IgD-negative memory B cell (primary cell): ENCODE measurements at regions not wholly inside any gene's neighbourhood (a gene's known extent, or its start where the extent isn't known, plus 50 kb on each side); places are given as distances from the start of the nearest gene placed in this dataset.

Source experiments
- H3K27ac Mint-ChIP-seq, 3 donors: one replicate each; pipeline ENCODE4 v1.8.0; 2020 to 2022; ENCODE audit warnings: mild to moderate bottlenecking in 3 of 3, mixed read lengths in 3 of 3, moderate library complexity in 1 of 3
- H3K27me3 Mint-ChIP-seq: one replicate; pipeline ENCODE4 v1.8.0; 2021; ENCODE audit warnings: mixed read lengths
- H3K36me3 Mint-ChIP-seq: one replicate; pipeline ENCODE4 v1.8.0; 2020; ENCODE audit warnings: mild to moderate bottlenecking, mixed read lengths
- H3K4me1 Mint-ChIP-seq, 3 donors: one replicate each; pipeline ENCODE4 v1.8.0; 2020 to 2022; ENCODE audit warnings: mixed read lengths in 3 of 3, mild to moderate bottlenecking in 1 of 3
- H3K4me3 Mint-ChIP-seq, 4 donors: one replicate each; pipeline ENCODE4 v1.8.0; 2020 to 2022; ENCODE audit warnings: mild to moderate bottlenecking in 4 of 4, mixed read lengths in 4 of 4, moderate library complexity in 3 of 4
- H3K9me3 Mint-ChIP-seq, 3 donors: one replicate each; pipeline ENCODE4 v1.8.0; 2020 to 2021; ENCODE audit warnings: mixed read lengths in 3 of 3, mild to moderate bottlenecking in 1 of 3

DNA sequence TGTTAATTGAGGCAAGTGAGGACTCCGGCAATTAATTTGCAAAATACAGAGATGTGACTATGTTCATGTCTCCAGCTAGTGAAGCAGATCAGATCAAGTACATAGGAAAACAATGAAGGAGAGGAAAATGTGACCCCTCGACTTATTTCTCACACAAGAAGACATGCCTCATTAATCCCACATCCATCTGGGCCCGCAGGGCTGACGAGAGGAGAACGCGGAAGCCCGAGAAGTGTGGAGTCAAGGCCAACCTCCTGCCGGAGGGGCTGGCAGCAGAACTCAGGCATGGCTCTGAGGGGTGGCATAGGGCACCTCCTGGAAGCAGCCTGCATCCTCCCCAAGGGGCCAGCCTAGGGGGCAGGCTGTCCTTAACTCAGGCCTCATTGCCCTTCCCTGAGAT, 54.4 kb downstream of the ZNF503 start:
- H3K27me3 Mint-ChIP-seq, result peaks cover 2% of the 10 kb centered on the region
- no peaks in the 10 kb centered on the region for H3K4me1 Mint-ChIP-seq
- H3K36me3 Mint-ChIP-seq, result no peaks in the 10 kb centered on the region
- H3K9me3 Mint-ChIP-seq, result peaks cover 0 to 6% (median 0%) of the 10 kb centered on the region in 3 donors
- H3K27ac Mint-ChIP-seq, result no peak overlapping the region
- H3K4me3 Mint-ChIP-seq, result no peak overlapping the region

DNA sequence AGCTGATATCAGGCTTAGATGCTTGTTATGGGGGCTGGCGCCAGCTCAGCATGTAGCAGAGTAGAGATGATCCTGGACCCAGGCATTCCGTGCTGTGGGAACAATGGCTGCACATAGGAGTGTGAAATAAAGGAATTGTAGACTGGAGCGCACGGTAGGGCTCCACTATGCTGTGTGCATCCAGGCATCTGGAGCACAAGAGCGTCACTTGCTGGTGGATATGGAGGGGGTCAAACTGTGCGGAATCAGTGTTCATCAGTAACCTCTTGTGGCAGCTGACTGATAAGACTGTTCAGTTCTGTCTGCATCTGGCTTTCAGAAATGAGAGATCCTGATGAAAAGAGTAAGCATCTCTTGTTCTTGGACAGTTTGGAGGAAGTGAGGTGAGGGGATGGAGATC, 55.8 kb downstream of the ZNF503 start:
- no peaks in the 10 kb centered on the region for H3K4me1 Mint-ChIP-seq
- H3K27me3 Mint-ChIP-seq, result peaks cover 2% of the 10 kb centered on the region
- H3K4me3 Mint-ChIP-seq, result no peak overlapping the region
- no peak overlapping the region for H3K27ac Mint-ChIP-seq
- peaks cover 0 to 6% (median 0%) of the 10 kb centered on the region in 3 donors for H3K9me3 Mint-ChIP-seq
- H3K36me3 Mint-ChIP-seq, result no peaks in the 10 kb centered on the region

DNA sequence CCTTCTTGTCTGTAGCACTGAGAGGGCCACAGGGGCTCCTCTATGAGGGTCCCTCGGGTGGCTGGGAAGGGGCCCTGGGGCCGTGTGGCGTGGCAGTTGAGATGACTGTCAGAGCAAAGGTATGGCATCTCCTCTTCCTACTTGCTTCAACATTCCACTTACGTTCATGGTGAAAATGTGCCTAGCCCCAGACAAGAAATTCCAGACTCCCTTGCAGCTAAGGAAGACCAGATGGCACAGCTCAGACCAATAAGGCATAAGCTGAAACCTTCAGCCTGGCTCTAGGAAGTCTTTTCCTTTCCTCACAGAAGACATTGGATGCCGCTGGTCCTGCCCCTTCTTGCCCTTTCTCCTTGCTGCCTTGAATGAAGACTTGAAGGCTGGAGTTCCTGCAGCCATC, 57.4 kb downstream of the ZNF503 start:
- Mint-ChIP-seq H3K36me3 (no peaks in the 10 kb centered on the region), H3K9me3 (peaks cover 0 to 6% (median 1%) of the 10 kb centered on the region in 3 donors), H3K27ac (no peak overlapping the region), H3K4me1 (no peaks in the 10 kb centered on the region), H3K27me3 (peaks cover 5% of the 10 kb centered on the region), H3K4me3 (no peak overlapping the region)

DNA sequence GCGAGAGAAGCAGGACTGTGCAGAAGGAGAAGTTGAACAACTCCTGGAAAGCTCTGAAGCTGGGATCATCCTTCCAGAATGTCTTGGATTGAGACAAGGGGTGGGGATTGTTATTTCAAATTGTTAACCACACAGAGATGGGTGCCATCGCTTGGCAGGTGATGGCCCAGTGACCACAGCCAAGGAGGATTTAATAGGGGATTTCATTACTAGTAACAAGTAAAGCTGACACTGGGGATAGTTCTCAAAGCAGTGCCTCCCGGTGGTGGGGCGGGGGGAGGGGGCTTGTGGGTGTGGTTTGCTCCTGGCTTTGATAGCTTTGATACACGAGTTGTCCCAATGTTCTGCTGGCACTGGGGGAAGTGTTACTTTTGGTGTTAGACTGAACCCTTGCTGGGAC, 59.2 kb downstream of the ZNF503 start:
- no peaks in the 10 kb centered on the region for H3K4me1 Mint-ChIP-seq
- peaks cover 9% of the 10 kb centered on the region for H3K27me3 Mint-ChIP-seq
- H3K36me3 Mint-ChIP-seq, result no peaks in the 10 kb centered on the region
- peaks cover 0 to 6% (median 1%) of the 10 kb centered on the region in 3 donors for H3K9me3 Mint-ChIP-seq
- H3K4me3 Mint-ChIP-seq, result no peak overlapping the region
- no peak overlapping the region for H3K27ac Mint-ChIP-seq

DNA sequence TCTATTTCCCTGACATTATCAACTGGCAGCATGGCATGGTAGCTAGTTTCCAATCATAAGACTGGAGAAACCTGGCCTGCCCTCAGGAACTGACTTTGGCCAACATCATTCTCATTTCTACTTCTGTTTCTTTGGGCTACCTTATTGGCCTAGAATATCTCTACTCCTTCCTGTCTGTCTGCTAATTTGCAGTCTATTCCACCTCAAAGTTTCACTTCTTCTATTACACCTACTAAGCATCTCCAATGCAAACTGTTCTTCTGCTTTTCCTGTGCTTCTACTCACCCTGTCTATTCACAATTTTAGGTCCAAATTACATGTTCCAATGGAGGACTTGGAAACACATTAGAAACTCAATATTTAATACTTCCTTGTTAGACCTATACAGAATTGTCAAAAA, 65.6 kb downstream of the ZNF503 start:
- H3K4me1 Mint-ChIP-seq, result peaks cover 6 to 12% (median 8%) of the 10 kb centered on the region in 3 donors
- peak overlapping the region in 2 of 4 donors; percentile 39 to 67 for H3K4me3 Mint-ChIP-seq
- H3K27ac Mint-ChIP-seq, result peak overlapping the region in 1 of 3 donors; percentile 88
- peaks cover 5 to 14% (median 9%) of the 10 kb centered on the region in 3 donors for H3K9me3 Mint-ChIP-seq
- peaks cover 5% of the 10 kb centered on the region for H3K36me3 Mint-ChIP-seq
- H3K27me3 Mint-ChIP-seq, result peaks cover 13% of the 10 kb centered on the region

DNA sequence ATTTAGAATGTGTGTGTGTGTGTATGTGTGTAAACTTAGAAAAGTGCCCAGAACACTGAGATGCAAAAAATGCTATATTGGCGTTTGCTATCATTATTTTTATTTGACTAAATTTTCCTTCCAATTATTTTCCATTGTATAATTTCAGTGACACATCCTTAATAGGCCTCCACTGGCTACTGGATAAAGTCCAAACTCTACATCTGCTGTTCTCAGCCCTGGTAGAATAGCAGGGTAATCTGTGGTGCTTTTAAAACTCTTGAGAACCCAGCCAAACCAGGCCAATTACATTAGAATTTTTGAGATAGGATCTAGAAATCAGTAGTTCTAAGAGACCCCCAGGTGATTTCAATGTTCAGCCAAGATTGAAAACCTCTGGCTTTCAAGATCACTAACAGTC, 66.4 kb downstream of the ZNF503 start:
- Mint-ChIP-seq H3K27ac (no peak overlapping the region), H3K27me3 (peaks cover 14% of the 10 kb centered on the region), H3K4me3 (no peak overlapping the region), H3K9me3 (peaks cover 5 to 14% (median 9%) of the 10 kb centered on the region in 3 donors), H3K36me3 (peaks cover 5% of the 10 kb centered on the region), H3K4me1 (peaks cover 6 to 12% (median 8%) of the 10 kb centered on the region in 3 donors)

DNA sequence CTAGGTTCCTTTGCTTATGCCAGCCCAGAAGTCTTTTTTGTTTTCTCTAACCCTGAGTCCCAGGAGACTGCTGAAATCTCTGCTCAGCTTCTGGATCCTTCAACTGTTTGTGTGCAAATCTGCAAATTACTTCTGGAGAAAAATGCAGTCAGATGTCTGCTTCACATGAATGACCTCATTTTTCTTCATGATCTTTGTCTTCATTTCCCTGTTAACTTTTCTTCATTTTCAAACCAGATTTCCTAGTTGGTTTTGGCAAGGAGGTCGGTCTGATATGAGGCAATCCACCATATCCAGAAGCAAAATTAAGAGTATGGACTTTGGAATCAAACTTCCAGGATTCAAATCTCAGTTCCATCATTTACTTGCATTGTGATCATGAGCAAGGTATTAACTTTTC, 66.8 kb downstream of the ZNF503 start:
- Mint-ChIP-seq H3K9me3 (peaks cover 5 to 14% (median 9%) of the 10 kb centered on the region in 3 donors), H3K27ac (no peak overlapping the region), H3K27me3 (peaks cover 18% of the 10 kb centered on the region), H3K4me1 (peaks cover 6 to 12% (median 8%) of the 10 kb centered on the region in 3 donors), H3K36me3 (peaks cover 8% of the 10 kb centered on the region), H3K4me3 (no peak overlapping the region)

DNA sequence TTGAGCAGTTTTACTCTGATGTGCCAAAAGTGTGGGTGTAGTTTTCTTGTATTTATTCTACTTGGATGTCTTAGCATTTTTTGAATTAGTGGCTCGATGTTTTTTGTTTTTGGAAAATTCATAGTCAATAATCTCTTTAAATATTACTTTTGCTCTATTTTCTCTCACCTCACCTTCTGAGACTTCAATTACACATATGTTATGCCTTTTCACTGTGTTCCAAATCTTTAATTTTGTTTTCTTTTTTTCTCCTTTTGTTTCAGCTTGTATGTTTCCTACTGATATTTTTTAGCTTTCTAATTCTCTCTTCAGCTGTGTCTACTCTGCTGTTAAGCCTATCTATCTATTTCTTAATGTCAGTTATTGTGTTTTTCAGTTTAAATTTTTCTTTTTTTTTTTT, 69.5 kb downstream of the ZNF503 start:
- Mint-ChIP-seq H3K9me3 (peaks cover 5 to 12% (median 9%) of the 10 kb centered on the region in 3 donors), H3K4me3 (no peak overlapping the region), H3K27ac (no peak overlapping the region), H3K36me3 (peaks cover 8% of the 10 kb centered on the region), H3K4me1 (peaks cover 6 to 12% (median 8%) of the 10 kb centered on the region in 3 donors), H3K27me3 (peaks cover 13% of the 10 kb centered on the region)

DNA sequence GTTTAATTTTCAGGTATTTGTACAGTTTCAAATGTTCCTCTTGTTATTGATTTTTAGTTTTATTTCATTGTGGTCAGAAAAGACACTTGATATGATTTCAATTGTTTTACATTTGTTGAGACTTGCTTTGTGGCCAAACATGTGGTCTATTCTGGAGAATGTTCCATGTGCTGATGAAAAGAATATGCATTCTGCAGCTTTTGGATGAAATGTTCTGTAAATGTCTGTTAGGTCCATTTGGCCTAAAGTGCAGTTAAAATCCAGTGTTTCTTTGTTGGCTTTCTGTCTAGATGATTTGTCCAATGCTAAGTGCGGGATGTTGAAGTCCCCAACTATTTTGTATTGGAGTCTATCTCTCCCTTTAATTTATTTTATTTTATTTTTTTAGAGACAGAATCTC, 70.5 kb downstream of the ZNF503 start:
- Mint-ChIP-seq H3K4me1 (peaks cover 5 to 8% (median 7%) of the 10 kb centered on the region in 3 donors), H3K27ac (no peak overlapping the region), H3K9me3 (peaks cover 4 to 11% (median 7%) of the 10 kb centered on the region in 3 donors), H3K36me3 (peaks cover 8% of the 10 kb centered on the region), H3K27me3 (peaks cover 13% of the 10 kb centered on the region), H3K4me3 (no peak overlapping the region)

DNA sequence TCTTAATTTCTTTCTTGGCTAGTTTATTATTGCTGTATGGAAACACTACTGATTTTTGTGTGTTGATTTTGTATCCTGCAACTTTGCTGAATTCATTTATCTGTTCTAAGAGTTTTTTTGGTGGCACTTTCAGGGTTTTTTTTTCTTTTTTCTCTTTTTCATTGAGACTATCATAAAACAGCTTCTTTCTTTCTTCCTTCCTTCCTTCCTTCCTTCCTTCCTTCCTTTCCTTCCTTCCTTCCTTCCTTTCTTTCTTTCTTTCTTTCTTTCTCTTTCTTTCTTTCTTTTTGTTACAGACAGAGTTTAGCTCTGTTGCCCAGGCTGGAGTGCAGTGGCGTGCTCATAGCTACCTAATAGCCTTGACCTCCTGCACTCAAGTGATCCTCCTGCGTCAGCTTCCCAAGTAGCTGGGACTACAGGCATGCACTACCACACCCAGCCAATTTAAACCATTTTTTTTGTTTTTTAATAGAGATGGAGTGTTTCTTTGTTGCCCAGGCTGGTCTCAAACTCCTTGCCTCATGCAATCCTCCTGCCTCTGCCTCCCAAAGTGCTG, 72.3 kb downstream of the ZNF503 start:
- H3K4me3 Mint-ChIP-seq, result no peak overlapping the region

DNA sequence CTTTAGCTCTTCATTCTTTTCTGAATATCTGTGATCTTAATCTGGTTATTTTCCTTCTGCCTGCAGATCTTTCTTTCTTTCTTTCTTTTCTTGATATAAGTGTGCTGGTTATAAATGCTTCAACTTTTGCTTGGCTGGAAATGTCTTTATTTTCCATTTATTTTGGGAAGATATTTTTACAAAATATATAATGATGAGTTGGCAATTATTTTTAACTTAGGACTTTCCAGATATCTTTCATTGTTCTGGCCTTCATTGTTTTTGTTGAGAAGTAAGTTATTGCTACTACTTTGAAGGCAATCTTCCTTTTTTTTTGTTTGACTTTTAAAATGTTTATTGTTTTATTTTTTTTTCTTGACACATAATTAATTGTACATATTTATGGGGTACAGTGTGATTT, 75.3 kb downstream of the ZNF503 start:
- H3K4me3 Mint-ChIP-seq, result no peak overlapping the region
- no peak overlapping the region for H3K27ac Mint-ChIP-seq
- peaks cover 3% of the 10 kb centered on the region for H3K36me3 Mint-ChIP-seq
- H3K9me3 Mint-ChIP-seq, result peaks cover 2 to 10% (median 3%) of the 10 kb centered on the region in 3 donors
- peaks cover 9% of the 10 kb centered on the region for H3K27me3 Mint-ChIP-seq
- H3K4me1 Mint-ChIP-seq, result no peaks in the 10 kb centered on the region

More for the DNA sequence above, 72.3 kb downstream of the ZNF503 start:
- Mint-ChIP-seq H3K4me1 (no peaks in the 10 kb centered on the region), H3K27ac (no peak overlapping the region), H3K27me3 (peaks cover 13% of the 10 kb centered on the region), H3K9me3 (peaks cover 0 to 6% (median 0%) of the 10 kb centered on the region in 3 donors), H3K36me3 (peaks cover 3% of the 10 kb centered on the region)

DNA sequence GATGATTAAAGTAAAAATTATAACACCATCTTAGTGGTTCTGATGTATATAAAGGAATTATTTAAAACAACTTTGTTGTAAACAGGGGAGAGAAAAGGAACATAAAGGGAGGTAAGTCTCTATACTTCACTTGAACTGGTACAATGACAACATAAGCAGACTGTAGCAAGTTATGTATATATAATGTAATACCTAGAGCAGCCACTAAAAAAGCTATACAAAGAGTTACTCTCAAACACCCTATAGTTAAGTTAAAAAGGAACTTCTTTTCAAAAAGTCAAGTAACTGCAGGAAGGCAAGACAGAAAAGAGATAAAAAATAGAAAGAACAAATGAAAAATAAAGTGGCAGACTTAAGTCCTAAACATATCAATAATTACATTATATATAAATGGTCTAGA, 82.3 kb downstream of the ZNF503 start:
- Mint-ChIP-seq H3K36me3 (peaks cover 1% of the 10 kb centered on the region), H3K27ac (no peak overlapping the region), H3K4me3 (no peak overlapping the region), H3K9me3 (peaks cover 11 to 44% (median 14%) of the 10 kb centered on the region in 3 donors), H3K4me1 (no peaks in the 10 kb centered on the region), H3K27me3 (no peaks in the 10 kb centered on the region)

DNA sequence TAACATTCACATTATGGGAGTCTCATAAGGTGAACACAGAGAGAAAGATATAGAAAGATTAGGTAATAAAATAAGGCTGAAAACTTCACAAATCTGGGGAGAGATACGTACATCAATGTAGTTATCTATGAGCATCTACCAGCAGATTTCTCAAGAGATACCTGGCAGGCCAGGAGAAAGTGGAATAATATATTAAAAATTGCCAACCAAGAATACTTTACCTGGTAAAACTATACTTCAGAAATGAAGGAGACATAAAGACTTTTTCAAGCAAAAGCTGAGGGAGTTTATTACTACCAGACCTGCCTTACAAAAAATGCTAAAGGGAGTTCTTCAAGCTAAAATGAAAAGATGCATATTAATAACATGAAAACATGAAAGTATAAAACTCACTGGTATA, 78.8 kb upstream of the COMTD1 start:
- peaks cover 9 to 34% (median 27%) of the 10 kb centered on the region in 3 donors for H3K9me3 Mint-ChIP-seq
- H3K27me3 Mint-ChIP-seq, result peaks cover 4% of the 10 kb centered on the region
- peaks cover 2% of the 10 kb centered on the region for H3K36me3 Mint-ChIP-seq
- H3K4me3 Mint-ChIP-seq, result no peak overlapping the region
- no peaks in the 10 kb centered on the region for H3K4me1 Mint-ChIP-seq
- no peak overlapping the region for H3K27ac Mint-ChIP-seq

DNA sequence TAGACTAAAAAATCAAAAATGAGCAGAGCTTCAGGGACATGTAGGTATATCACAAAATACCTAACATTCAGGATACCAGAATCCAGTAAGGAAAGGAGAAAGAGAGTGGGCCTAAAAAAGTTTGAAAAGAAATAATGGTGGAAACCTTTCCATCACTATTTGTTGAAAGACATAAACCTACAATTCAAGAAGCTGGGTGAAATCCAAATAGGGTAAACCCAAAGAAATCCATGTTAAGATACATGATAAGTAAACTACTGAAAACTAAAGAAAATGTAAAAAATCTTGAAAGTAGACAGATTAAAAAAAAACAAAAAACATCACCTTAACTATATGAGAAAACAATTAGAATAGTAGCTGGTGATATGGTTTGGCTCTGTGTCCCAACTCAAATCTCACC, 76.7 kb upstream of the COMTD1 start:
- Mint-ChIP-seq H3K4me1 (no peaks in the 10 kb centered on the region), H3K27ac (peak overlapping the region in 1 of 3 donors; percentile 77), H3K36me3 (peaks cover 2% of the 10 kb centered on the region), H3K4me3 (no peak overlapping the region), H3K27me3 (peaks cover 6% of the 10 kb centered on the region), H3K9me3 (peaks cover 9 to 31% (median 22%) of the 10 kb centered on the region in 3 donors)

DNA sequence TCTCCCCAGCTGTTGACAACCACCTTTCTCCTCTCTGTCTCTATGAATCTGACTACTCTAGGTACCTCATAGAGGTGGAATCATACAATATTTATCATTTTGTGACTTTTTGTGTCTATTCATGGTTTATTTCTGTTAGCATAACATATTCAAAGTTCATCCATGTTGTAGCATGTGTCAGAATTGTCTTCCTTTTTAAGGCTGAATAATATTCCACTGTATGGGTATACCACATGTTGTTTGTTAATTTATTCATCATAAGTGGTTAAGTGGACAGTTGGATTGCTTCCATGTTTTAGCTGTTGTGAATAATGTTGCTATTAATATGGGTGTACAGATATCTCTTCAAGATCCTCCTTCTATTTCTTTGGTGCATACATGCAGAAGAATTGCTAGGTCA, 69.9 kb upstream of the COMTD1 start:
- H3K27ac Mint-ChIP-seq, result no peak overlapping the region
- peaks cover 6 to 21% (median 11%) of the 10 kb centered on the region in 3 donors for H3K9me3 Mint-ChIP-seq
- H3K4me1 Mint-ChIP-seq, result no peaks in the 10 kb centered on the region

DNA sequence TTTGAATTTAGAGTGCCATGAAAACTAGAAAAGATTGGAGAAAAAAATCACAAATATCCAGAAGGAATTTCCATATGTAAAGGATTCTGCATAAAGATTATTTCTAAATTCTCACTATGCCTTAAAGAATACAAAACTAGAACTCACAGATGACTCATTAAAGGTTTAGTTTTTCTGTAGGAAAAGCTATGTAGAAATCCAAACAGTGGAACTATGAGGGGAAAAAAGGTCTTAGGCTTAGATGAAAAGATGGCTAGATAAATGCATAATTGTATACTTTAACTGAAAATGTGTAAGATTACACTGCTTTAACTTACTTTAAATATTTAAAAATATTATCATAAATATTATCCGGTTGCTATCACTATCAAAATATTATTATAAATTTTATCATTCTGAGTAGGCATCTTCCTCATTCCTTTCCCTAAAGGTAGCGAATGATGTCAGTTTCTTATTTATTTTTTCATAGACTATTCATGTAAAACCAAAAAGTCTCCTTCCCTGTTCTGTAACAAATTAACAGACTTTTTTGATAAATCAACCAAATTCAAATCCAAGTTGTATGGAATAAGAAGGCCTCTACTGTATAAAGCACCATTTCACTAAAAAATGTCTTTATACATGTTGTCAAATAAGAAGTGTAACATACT, 69.1 kb upstream of the COMTD1 start:
- peaks cover 10% of the 10 kb centered on the region for H3K27me3 Mint-ChIP-seq
- peaks cover 6 to 21% (median 11%) of the 10 kb centered on the region in 3 donors for H3K9me3 Mint-ChIP-seq
- no peaks in the 10 kb centered on the region for H3K36me3 Mint-ChIP-seq
- H3K27ac Mint-ChIP-seq, result no peak overlapping the region
- H3K4me1 Mint-ChIP-seq, result no peaks in the 10 kb centered on the region
- no peak overlapping the region for H3K4me3 Mint-ChIP-seq

More for the DNA sequence above, 69.9 kb upstream of the COMTD1 start:
- H3K4me3 Mint-ChIP-seq, result no peak overlapping the region
- H3K36me3 Mint-ChIP-seq, result no peaks in the 10 kb centered on the region
- H3K27me3 Mint-ChIP-seq, result peaks cover 9% of the 10 kb centered on the region
